ENCODE measurements at regions not wholly inside any gene's neighbourhood (a gene's known extent, or its start where the extent isn't known, plus 50 kb on each side); places are given as distances from the start of the nearest gene placed in this dataset.
A peak's percentile ranks its signal among the peaks of the same experiment; 100 is the strongest.

DNA sequence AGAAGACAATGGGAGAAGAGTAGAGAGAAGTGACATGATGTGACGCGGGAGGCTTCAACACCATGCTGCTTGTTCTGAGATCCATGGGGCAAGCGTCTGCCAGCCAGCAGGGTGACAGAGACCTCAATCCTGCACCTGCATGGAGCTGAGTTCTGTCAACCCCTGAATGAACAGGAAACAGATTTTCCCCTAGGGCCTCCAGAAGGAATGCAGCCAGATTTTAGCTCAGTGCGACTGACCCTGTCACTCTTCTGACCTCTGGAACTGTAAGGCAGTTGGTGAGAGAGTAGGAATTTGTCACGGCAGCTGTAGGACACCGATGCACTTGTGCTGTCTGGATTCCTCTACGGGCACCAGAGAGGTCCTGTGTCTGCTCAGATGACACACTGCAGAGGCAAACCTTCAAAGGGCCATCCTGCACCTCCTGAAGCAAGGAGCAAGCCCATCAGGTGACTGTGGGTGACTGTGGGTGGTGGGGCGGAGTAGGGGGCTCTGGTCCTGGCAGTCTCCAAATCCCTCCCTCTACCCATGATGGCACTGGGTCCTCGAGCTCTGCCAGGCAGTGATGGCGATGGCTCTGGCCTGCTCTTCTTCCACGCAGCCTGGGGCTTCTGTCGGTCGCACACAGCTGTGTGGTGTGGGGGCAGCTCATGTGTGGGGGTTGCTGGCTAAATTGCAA lies 194.3 kb upstream of the TWIST2 start:
- no peak for DNase-seq (ENCODE audit: low read depth, low spot score)

DNA sequence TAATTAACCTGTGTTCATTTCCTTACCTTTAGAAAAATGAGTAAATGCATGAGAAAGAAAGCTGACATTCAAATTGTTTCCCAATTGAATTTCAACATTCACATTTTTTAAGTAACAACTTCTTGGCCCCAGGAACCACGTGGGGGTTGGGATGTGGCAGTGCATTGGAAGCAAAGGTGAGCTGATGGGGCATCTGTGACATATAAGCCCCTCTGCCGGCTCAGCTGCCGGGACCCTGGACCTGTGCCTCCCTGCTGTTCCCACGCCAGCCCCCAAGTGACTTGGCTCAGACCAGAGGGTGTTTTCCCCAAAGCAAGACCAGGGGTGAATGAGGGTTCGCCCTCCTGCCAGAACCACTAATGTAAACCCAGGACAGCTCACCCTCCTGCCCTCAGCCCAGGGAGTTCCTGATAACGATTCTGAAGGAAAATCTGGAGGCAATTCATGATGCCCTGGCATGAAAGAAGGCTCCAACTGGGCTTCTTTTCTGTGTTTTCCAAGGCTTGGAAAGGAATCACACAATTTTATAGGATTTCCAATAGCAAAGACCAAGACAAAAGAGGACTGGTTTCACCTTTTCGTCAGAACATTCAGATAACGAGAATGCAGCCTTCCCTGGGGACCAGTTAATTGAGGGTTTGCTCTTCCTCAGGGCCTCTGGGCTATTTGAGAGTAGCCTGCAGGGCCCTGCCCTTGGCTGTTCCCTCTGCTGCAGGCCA lies 193.2 kb upstream of the TWIST2 start:
- no peak for DNase-seq (ENCODE audit: low read depth, low spot score)

- DNase-seq (ENCODE audit: low read depth, low spot score), result no peak
Observed at GRCh38 chr2:238655198-238655860, 192.6 kb upstream of the TWIST2 start.

GRCh38 chr2:238655974-238656722 lies 191.7 kb upstream of the TWIST2 start:
- DNase-seq (ENCODE audit: low read depth, low spot score), result no peak

DNA sequence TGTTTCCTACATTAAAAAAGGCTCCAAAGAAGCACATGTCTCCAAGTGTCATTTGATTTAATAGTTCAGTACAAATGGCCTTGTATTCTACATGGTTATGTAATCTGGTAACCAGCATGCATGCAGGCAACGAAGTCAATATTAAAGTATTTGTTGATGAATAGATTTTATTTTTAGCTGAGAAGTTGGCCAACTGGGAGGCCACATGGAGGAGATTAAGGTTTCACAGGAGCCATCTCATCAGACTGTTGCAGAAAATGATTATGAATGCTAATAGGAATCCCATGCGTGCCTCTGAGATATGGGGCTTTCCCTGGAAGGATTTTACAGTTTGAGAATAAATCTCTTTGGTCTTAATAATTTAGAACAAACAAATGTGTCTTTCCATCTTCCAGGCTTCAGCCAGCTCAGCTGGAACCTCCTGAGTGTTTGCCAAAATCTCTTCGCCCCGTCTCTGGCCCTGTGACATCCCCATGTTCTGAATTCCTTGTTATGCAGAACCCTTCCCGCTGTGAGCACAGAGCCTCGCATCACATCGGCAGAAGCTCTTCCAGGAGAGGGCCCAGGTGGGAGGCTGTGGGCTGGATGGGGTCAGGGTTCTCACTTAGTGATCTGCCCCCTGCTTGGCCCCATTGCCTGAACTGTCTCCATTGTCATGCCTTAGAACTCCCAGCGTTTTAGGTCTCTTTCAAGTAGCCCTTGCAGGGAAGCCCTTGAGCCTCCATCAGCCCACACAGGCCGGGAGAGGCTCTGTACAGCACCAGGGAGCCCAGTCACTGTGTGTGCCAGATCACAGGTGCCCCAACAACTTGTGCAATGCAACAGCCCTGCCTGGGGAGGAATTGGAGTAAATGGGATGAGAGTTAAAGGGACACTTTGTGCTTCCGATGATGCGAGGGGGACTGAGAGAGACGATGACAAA lies 190.5 kb upstream of the TWIST2 start:
- no peak for DNase-seq (ENCODE audit: low read depth, low spot score)

GRCh38 chr2:238658054-238658407 lies 189.9 kb upstream of the TWIST2 start:
- no peak for DNase-seq (ENCODE audit: low read depth, low spot score)

DNA sequence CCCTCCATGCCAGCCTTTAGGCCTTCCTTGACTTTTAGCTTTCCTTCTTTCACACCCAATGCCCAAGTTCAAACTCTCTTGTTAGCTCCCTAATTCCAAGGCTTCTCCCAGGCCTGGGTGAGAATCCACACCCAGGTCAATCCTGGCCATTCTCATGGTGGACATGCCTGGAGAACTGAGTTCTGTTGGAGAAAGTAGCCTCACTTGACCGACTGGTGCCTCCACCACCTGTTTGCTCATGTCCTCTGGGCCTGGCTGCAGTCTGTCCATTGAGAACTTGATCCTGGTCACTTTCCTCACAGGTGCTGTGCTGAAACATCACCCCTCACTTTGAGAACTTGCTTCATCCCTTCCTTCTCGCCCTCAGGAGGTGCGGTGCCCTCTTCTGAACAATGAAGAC lies 189.1 kb upstream of the TWIST2 start:
- no peak for DNase-seq (ENCODE audit: low read depth, low spot score)

DNA sequence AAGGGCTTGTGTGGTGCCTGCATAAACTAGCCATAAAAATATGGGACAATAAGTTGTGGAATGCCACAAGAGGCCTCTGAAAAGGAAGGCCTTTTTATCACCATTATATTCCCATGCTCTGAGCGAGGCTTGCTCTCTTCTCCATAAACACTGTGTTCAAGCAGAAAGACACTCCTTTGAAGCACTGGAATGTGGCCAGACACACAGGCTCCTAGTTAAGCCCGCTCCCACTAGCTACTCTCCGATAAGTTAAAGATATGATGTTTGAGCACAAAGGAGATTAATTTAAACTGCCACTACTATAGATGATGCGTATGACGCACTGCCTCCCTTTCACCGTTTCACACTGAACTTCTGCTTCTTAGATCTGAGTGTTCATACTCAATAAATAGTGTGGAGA lies 188.7 kb upstream of the TWIST2 start:
- DNase-seq (ENCODE audit: low read depth, low spot score), result no peak

DNA sequence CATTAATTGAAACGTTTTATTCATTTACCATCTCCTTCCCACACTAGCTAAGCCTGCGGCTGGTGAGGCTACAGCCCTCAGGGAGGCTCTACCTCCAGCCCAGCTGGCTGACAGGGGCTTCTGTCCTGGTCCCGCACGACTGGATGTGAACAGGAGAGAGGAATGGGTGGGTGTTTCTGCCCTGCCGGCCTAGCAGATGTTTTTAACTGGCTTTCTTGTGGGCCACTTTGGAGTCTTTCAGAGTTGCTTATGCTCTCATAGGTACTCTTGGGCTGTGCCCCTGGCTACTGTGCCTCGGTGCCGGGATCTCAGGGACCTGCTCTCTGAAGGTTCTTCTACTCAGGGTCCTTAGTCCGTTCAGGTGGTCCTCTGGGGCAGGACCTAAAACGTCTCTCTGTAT lies 184.3 kb upstream of the TWIST2 start:
- no peak for DNase-seq (ENCODE audit: low read depth, low spot score)

GRCh38 chr2:238665919-238666318 lies 182.0 kb upstream of the TWIST2 start:
- no peak for DNase-seq (ENCODE audit: low read depth, low spot score)

- no peak for DNase-seq (ENCODE audit: low read depth, low spot score)
Observed at GRCh38 chr2:238666543-238666942, 181.3 kb upstream of the TWIST2 start.

DNA sequence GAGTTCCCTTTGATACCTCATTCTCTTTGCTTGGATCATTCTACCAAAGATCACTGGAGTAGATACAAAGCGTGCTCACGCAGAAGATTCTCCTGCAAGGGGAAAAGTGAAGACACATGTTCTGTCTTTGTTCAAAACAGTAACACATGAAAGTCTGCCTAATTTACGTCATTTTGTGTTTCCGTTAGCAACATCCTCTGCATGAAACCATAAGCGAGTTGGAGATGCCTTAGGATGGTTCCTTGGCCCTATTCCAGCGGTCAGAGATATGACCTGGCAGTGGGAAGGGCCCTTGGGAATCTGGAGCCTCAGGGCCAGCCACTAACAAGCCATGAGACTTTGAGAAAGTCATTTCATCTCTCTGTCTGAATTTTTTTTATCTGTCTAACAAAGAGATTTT lies 180.9 kb upstream of the TWIST2 start:
- DNase-seq (ENCODE audit: low read depth, low spot score), result no peak

DNA sequence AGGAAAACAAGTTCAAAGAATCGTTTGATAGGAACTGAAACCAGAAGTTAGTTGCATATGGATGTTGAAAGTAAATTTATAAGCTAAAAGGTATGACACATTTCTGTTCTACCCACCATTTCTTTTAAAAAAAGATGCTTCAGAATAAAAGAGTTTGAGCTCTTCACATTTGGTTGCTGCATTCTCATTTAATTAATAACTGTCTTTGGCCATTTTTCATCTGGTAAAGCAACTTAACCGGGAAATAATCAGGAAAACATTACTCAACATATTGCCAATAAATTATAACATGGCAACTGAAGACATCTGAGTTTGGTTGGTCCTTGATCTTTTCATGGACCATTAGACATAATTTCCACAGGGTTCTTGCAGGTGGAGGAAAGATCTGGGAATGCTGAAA lies 180.2 kb upstream of the TWIST2 start:
- no peak for DNase-seq (ENCODE audit: low read depth, low spot score)

DNA sequence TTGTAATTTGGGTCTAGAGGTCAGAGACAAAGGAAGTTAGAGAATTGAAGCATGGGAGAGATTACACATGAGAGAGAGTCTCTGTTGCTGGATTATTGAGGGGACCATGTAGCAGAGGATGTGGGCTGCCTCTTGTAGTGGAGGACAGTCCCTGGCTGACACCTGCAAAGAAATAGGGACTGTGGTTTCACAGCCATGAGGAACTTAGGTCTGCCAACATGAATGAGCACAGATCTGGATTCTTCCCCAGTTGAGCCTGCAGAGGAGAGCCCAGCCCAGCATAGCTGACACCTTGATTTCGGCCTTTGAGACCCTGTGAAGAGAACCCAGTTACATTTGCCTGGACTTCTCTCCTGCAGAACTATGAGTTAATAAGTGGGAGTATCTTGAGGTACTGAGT lies 179.5 kb upstream of the TWIST2 start:
- DNase-seq (ENCODE audit: low read depth, low spot score), result no peak

GRCh38 chr2:238669046-238669445 lies 178.8 kb upstream of the TWIST2 start:
- no peak for DNase-seq (ENCODE audit: low read depth, low spot score)

DNA sequence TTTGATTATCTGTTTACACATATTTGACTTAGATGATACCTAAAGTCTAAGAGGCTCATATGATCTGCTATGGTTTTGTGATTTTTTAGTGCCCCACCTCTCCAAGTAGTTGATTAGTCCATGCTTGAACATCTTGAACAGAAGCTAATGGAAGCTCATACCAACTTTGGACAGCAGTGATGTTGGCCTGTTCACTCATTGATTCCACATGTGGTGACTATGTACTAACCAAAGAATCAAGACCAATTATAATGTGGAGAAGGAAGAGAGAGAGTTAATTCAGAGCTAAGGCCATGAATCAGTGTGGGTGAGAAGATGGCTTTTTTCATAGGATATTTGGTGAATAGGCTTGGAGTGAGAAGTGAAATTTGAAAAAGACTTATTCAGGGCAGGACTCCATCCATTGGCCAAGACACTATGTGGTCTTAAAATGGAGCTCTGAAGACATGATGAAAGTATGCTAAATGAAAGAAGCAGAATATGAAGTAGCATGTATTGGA lies 178.3 kb upstream of the TWIST2 start:
- no peak for DNase-seq (ENCODE audit: low read depth, low spot score)

- no peak for DNase-seq (ENCODE audit: low read depth, low spot score)
Observed at GRCh38 chr2:238670111-238670585, 177.7 kb upstream of the TWIST2 start.

GRCh38 chr2:238682536-238682935 lies 165.3 kb upstream of the TWIST2 start:
- no peak for DNase-seq (ENCODE audit: low read depth, low spot score)

DNA sequence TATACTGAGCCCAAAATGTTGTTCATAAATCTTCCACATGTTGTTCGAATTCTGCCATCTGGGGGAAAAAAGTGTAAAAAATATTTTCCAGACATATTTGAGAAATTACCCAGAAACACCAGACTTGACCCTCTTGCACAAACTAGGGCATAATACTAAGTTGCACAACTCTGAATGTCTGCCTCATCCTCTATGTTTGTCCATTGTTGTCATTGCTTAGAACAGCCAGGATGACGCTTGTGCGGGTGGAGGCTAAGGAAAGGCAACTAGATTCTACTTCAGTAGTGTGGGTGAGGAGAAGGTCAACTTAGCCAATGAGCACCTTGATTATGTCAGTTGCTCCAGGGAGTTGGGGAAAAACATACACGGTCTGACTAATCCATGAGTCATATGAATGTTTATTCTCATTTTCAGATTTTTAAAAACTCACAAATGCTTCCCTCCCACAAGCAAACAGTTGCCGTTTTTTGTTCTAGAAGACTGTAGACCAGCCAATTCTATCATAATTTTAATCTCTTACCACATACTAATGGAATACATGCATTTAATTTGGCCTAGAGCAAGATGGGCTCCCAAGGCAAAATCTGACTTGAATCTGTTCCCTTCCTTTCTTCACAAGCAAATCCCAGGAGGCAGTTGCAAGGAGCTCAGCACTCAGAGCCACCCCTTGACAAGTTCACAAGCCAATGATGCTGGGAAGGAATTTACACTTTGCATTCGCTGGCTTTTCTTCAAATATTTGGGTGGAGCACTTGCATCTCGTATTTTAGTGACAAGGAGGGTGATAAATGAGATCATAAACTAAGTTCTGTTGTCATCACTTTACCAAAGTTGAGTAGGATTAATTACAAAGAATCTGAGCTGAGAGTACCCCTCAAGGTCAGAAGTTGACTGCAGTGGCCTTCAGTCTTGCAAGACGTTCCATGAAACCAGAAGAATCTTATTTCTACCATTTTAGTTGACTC lies 163.2 kb upstream of the TWIST2 start:
- peak; percentile 58 for DNase-seq (ENCODE audit: low read depth, low spot score)

DNA sequence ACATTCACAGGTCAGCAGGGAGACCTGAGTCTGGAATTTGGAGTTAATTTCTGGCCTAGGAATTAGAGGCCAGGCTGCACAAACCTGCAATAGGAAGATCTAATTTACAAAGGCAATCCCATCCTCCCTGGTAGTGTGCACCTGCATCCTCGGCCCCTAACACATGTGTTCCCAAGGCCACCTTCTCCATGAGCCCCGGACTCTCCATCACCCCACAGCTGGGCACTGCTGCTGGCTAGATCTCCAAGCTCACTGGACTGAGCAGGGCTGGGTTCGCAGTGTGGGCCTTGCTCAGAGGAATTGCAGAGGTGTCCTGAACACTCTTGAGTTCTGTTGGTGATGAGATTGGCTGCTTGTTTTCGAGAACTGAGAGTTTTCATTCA lies 162.6 kb upstream of the TWIST2 start:
- no peak for DNase-seq (ENCODE audit: low read depth, low spot score)

Data from smooth muscle cell of the brain vasculature (primary cell).